Neural cell (in vitro differentiated cells): ENCODE measurements at regions not wholly inside any gene's neighbourhood (a gene's known extent, or its start where the extent isn't known, plus 50 kb on each side); places are given as distances from the start of the nearest gene placed in this dataset.

Source experiments
- CTCF ChIP-seq: fragments of 450-650 bp; IDR thresholded peaks from 2 replicates; pipeline ENCODE4 v1.5.1; 2014; ENCODE audit warnings: antibody characterized with exemption, mild to moderate bottlenecking, moderate library complexity; ENCODE audit not compliant: poor library complexity, severe bottlenecking
- POLR2AphosphoS5 ChIP-seq: IDR thresholded peaks from 2 replicates; pipeline ENCODE4 v1.6.1; 2012

GRCh38 chr11:91446267-91446666 lies 778.4 kb upstream of the FAT3 start:
- no peak for TF ChIP-seq CTCF
- no peak for TF ChIP-seq POLR2AphosphoS5
